Cardiac fibroblast (primary cell): ENCODE measurements at regions not wholly inside any gene's neighbourhood (a gene's known extent, or its start where the extent isn't known, plus 50 kb on each side); places are given as distances from the start of the nearest gene placed in this dataset.

Source experiments
- DNase-seq, 2 donors: peaks; one replicate each; pipeline versions ENCODE4 v3.0.0 to v3.0.0-alpha.2; 2010; ENCODE audit warnings: low read depth in 2 of 2
- H3K4me3 ChIP-seq, 2 donors: replicated peaks in 1 of 2; 1 replicate in 1 of 2; 2 replicates in 1 of 2; pipeline ENCODE4 v1.5.1; 2011; ENCODE audit warnings: low read depth in 2 of 2, low read length in 2 of 2, mild to moderate bottlenecking in 2 of 2, moderate library complexity in 1 of 2
- CTCF ChIP-seq: IDR thresholded peaks from one replicate; pipeline ENCODE4 v1.5.1; 2011; ENCODE audit warnings: low read depth, mild to moderate bottlenecking, low read length, inconsistent platforms

DNA sequence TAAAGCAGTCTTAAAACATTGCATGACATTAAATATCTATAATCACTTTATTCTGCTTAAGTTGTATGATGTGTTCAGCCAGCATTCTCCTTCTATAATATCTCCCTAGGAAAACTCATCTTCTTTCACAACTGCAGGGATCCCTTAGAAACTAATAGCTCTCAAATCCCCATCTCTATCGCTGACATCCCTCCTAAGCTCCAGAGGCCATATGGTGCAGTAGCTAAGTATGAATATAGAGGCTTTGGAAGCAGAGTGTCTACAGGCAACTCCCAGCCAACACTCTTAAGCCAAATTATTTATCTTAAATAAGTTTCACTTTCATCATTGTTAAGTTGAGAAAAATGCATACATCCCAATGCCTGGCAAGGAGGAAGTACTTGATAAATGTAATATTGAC, 349.5 kb upstream of the MIR17HG start:
- no peak for TF ChIP-seq CTCF
- H3K4me3 ChIP-seq, result no peak overlapping the region
- DNase-seq, result no peak

GRCh38 chr13:90999401-90999800, 348.1 kb upstream of the MIR17HG start:
- H3K4me3 ChIP-seq, result no peak overlapping the region
- TF ChIP-seq CTCF, result no peak
- DNase-seq, result no peak

DNA sequence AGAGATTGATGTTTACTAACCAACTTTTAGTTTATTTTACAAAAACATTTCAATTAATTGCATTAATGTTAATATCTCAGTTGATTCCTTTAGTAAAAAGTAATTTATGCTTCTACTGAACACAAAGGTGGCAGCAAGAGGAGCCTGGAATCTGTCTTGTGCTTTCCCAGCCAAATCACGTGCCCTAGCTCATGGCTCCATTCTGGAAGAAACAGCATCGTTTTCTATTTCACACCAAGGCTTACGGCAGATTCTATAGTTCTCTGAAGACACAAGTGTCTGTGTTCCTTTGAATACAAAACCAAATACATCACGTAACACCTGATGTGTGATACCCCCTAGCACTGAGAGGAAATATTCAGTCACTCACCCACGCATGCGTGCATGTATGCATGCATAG, 346.1 kb upstream of the MIR17HG start:
- H3K4me3 ChIP-seq, result no peak overlapping the region
- no peak for DNase-seq
- no peak for TF ChIP-seq CTCF

- TF ChIP-seq CTCF, result no peak
- H3K4me3 ChIP-seq, result no peak overlapping the region
- DNase-seq, result peak in 1 of 2 donors; percentile 14
These were observed 332.8 kb upstream of the MIR17HG start for GRCh38 chr13:91014696-91015095.

- peak; percentile 65 for TF ChIP-seq CTCF
- H3K4me3 ChIP-seq, result no peak overlapping the region
- peak; percentile 46 to 57 for DNase-seq
These were observed 330.3 kb upstream of the MIR17HG start for GRCh38 chr13:91017031-91017668.

- TF ChIP-seq CTCF, result no peak
- no peak overlapping the region for H3K4me3 ChIP-seq
- DNase-seq, result peak in 1 of 2 donors; percentile 5
These were observed 329.8 kb upstream of the MIR17HG start for GRCh38 chr13:91017669-91018053.

- no peak for TF ChIP-seq CTCF
- no peak for DNase-seq
These were observed 326.9 kb upstream of the MIR17HG start for GRCh38 chr13:91020461-91021034.

More at GRCh38 chr13:91020461-91021034, 326.9 kb upstream of the MIR17HG start:
- no peak overlapping the region for H3K4me3 ChIP-seq
